Natural killer cell (primary cell): ENCODE measurements at regions not wholly inside any gene's neighbourhood (a gene's known extent, or its start where the extent isn't known, plus 50 kb on each side); places are given as distances from the start of the nearest gene placed in this dataset.
"Not testable (repeated sequence)": the region's sequence is repeated elsewhere in the genome, so short reads cannot be mapped to it uniquely, and the experiment has no call there.

Source experiments
- ATAC-seq, 3 donors: fragments of 150-1000 bp in 2 of 3; fragments of 200-7000 bp in 1 of 3; cut with Tn5 transposase; 1 replicate in 1 of 3; 2 replicates in 2 of 3; pipeline ENCODE4 v1.10.0; 2021; ENCODE audit warnings: mild to moderate bottlenecking in 2 of 3, moderate library complexity in 2 of 3
- DNase-seq, 2 donors: peaks; one replicate each; pipeline versions ENCODE4 v3.0.0 to v3.0.0-alpha.2; 2013 to 2021; ENCODE audit warnings: mixed read lengths in 1 of 2
- H3K27ac ChIP-seq: one replicate; pipeline ENCODE4 v1.5.1; 2013; ENCODE audit warnings: mild to moderate bottlenecking, low read length
- H3K27me3 ChIP-seq: one replicate; pipeline ENCODE4 v1.6.1; 2013; ENCODE audit warnings: low read length; ENCODE audit not compliant: control insufficient read depth, insufficient read depth
- H3K36me3 ChIP-seq: one replicate; pipeline ENCODE4 v1.6.1; 2013; ENCODE audit warnings: low read length; ENCODE audit not compliant: control insufficient read depth, insufficient read depth
- H3K4me1 ChIP-seq: one replicate; pipeline ENCODE4 v1.6.1; 2013; ENCODE audit warnings: low read length; ENCODE audit not compliant: control insufficient read depth, insufficient read depth
- H3K4me3 ChIP-seq: one replicate; pipeline ENCODE4 v1.5.1; 2013; ENCODE audit warnings: low read length
- H3K9me3 ChIP-seq: one replicate; pipeline ENCODE4 v1.6.1; 2013; ENCODE audit warnings: low read length; ENCODE audit not compliant: control insufficient read depth, insufficient read depth
- H3K27ac Mint-ChIP-seq, 2 donors: one replicate each; pipeline ENCODE4 v1.8.0; 2022; ENCODE audit warnings: mild to moderate bottlenecking in 2 of 2, mixed read lengths in 2 of 2, moderate library complexity in 1 of 2
- H3K27me3 Mint-ChIP-seq, 2 donors: one replicate each; pipeline ENCODE4 v1.8.0; 2022; ENCODE audit warnings: low read depth in 2 of 2, mixed read lengths in 2 of 2
- H3K36me3 Mint-ChIP-seq: one replicate; pipeline ENCODE4 v1.8.0; 2022; ENCODE audit warnings: mixed read lengths
- H3K4me1 Mint-ChIP-seq, 2 donors: one replicate each; pipeline ENCODE4 v1.8.0; 2022; ENCODE audit warnings: mixed read lengths in 2 of 2
- H3K4me3 Mint-ChIP-seq: one replicate; pipeline ENCODE4 v1.8.0; 2022; ENCODE audit warnings: mild to moderate bottlenecking, moderate library complexity, mixed read lengths
- H3K9me3 Mint-ChIP-seq, 2 donors: one replicate each; pipeline ENCODE4 v1.8.0; 2022; ENCODE audit warnings: mixed read lengths in 2 of 2
- CTCF ChIP-seq: fragments of 200-600 bp; IDR thresholded peaks from one replicate; pipeline ENCODE4 v1.8.0; 2022; ENCODE audit warnings: antibody characterized with exemption
- WGBS: methylation state at CpG from one replicate; pipeline ENCODE4 v1.1.7; 2013; ENCODE audit warnings: missing lambda C conversion rate; ENCODE audit not compliant: insufficient coverage; 5-methylcytosine and 5-hydroxymethylcytosine counted together
- intact Hi-C: fragments of 100-400 bp; cut with micrococcal nuclease; formaldehyde crosslinking; loops from one replicate; pipeline ENCODE4 v1.14.2; 2022

GRCh38 chr5:4614088-4614487 lies 526.0 kb upstream of the ADAMTS16 start:
- peaks cover 2% of the 10 kb centered on the region for H3K9me3 ChIP-seq
- H3K4me1 Mint-ChIP-seq: no peaks in the 10 kb centered on the region
- no peak for TF ChIP-seq CTCF
- no peaks in the 10 kb centered on the region for H3K36me3 ChIP-seq
- DNase-seq: no peak
- H3K4me3 Mint-ChIP-seq: no peak overlapping the region
- H3K27me3 ChIP-seq: no peaks in the 10 kb centered on the region
- H3K27me3 Mint-ChIP-seq: no peaks in the 10 kb centered on the region
- no peak overlapping the region for H3K27ac Mint-ChIP-seq
- no peak for ATAC-seq
- no peak overlapping the region for H3K4me3 ChIP-seq
- H3K4me1 ChIP-seq: no peaks in the 10 kb centered on the region
- intact Hi-C loops: no loop called here
- WGBS: 76% methylated on average over 6 of the region's 6 CpGs
- peaks cover 7% of the 10 kb centered on the region for H3K36me3 Mint-ChIP-seq
- H3K9me3 Mint-ChIP-seq: peaks cover 8 to 9% of the 10 kb centered on the region in 2 donors
- no peak overlapping the region for H3K27ac ChIP-seq

GRCh38 chr5:4615369-4615768 lies 524.8 kb upstream of the ADAMTS16 start:
- H3K36me3 ChIP-seq, H3K9me3 ChIP-seq, H3K27ac ChIP-seq, H3K27ac Mint-ChIP-seq, H3K27me3 ChIP-seq, H3K4me3 Mint-ChIP-seq, H3K4me1 Mint-ChIP-seq, H3K4me1 ChIP-seq, ATAC-seq, H3K4me3 ChIP-seq, H3K27me3 Mint-ChIP-seq, intact Hi-C loops, H3K36me3 Mint-ChIP-seq, H3K9me3 Mint-ChIP-seq, DNase-seq: not testable (repeated sequence)
- WGBS: 93% methylated on average over 15 of the region's 26 CpGs

GRCh38 chr5:4625206-4625896 lies 514.8 kb upstream of the ADAMTS16 start:
- Mint-ChIP-seq H3K27me3 (no peaks in the 10 kb centered on the region), H3K36me3 (peaks cover 7% of the 10 kb centered on the region), H3K9me3 (peaks cover 12 to 13% of the 10 kb centered on the region in 2 donors), H3K4me1 (no peaks in the 10 kb centered on the region), H3K4me3 (no peak overlapping the region), H3K27ac (no peak overlapping the region)
- no peak for DNase-seq
- H3K4me3 ChIP-seq: no peak overlapping the region
- no peaks in the 10 kb centered on the region for H3K4me1 ChIP-seq
- no peak overlapping the region for H3K27ac ChIP-seq
- H3K36me3 ChIP-seq: no peaks in the 10 kb centered on the region
- WGBS: 87% methylated on average over 5 of the region's 5 CpGs
- no peaks in the 10 kb centered on the region for H3K27me3 ChIP-seq
- peaks cover 9% of the 10 kb centered on the region for H3K9me3 ChIP-seq
- no peak for TF ChIP-seq CTCF
- intact Hi-C loops: no loop called here
- ATAC-seq: no peak

GRCh38 chr5:4627131-4627530 lies 513.0 kb upstream of the ADAMTS16 start:
- peaks cover 7% of the 10 kb centered on the region for H3K36me3 Mint-ChIP-seq
- Histone ChIP-seq H3K27ac (no peak overlapping the region), H3K4me1 (no peaks in the 10 kb centered on the region), H3K36me3 (no peaks in the 10 kb centered on the region), H3K4me3 (no peak overlapping the region), H3K27me3 (no peaks in the 10 kb centered on the region), H3K9me3 (peaks cover 20% of the 10 kb centered on the region)
- H3K27ac Mint-ChIP-seq: no peak overlapping the region
- intact Hi-C loops: no loop called here
- TF ChIP-seq CTCF: no peak
- H3K27me3 Mint-ChIP-seq: no peaks in the 10 kb centered on the region
- H3K4me1 Mint-ChIP-seq: no peaks in the 10 kb centered on the region
- DNase-seq: no peak
- no peak overlapping the region for H3K4me3 Mint-ChIP-seq
- no peak for ATAC-seq
- H3K9me3 Mint-ChIP-seq: peaks cover 12 to 13% of the 10 kb centered on the region in 2 donors
- WGBS: 71% methylated on average over 3 of the region's 3 CpGs
